Smooth muscle cell (in vitro differentiated cells): ENCODE measurements at regions not wholly inside any gene's neighbourhood (a gene's known extent, or its start where the extent isn't known, plus 50 kb on each side); places are given as distances from the start of the nearest gene placed in this dataset.

Experiments
- DNase-seq: peaks from one replicate; lab custom pipeline; 2025; ENCODE audit not compliant: unreplicated experiment; lab: John Stamatoyannopoulos, UW
- H2AFZ ChIP-seq: fragments of 200-600 bp; sonication (generic); 2 replicates; pipeline ENCODE4 v1.6.0; 2016; ENCODE audit warnings: antibody characterized with exemption, low read depth, mild to moderate bottlenecking
- H3F3A ChIP-seq: fragments of 200-600 bp; sonication (generic); 2 replicates; pipeline ENCODE4 v1.6.0; 2017; ENCODE audit warnings: antibody characterized with exemption, low read depth
- H3K27ac ChIP-seq: fragments of 200-600 bp; sonication (generic); 2 replicates; pipeline ENCODE4 v1.5.1; 2016; ENCODE audit warnings: low read depth, mild to moderate bottlenecking
- H3K27me3 ChIP-seq: fragments of 200-600 bp; sonication (generic); 2 replicates; pipeline ENCODE4 v1.6.1; 2016; ENCODE audit warnings: low read depth, mild to moderate bottlenecking
- H3K36me3 ChIP-seq: fragments of 200-600 bp; sonication (generic); 2 replicates; pipeline ENCODE4 v1.5.1; 2016; ENCODE audit warnings: low read depth
- H3K4me1 ChIP-seq: fragments of 200-600 bp; sonication (generic); 2 replicates; pipeline ENCODE4 v1.5.1; 2016; ENCODE audit warnings: low read depth
- H3K4me2 ChIP-seq: fragments of 200-600 bp; sonication (generic); 2 replicates; pipeline ENCODE4 v1.6.0; 2016; ENCODE audit warnings: mild to moderate bottlenecking
- H3K4me3 ChIP-seq: fragments of 200-600 bp; sonication (generic); 2 replicates; pipeline ENCODE4 v1.5.1; 2016; ENCODE audit warnings: mild to moderate bottlenecking
- H3K79me2 ChIP-seq: fragments of 200-600 bp; sonication (generic); 2 replicates; pipeline ENCODE4 v1.6.0; 2016; ENCODE audit warnings: low read depth, mild to moderate bottlenecking
- H3K9ac ChIP-seq: fragments of 200-600 bp; sonication (generic); 2 replicates; pipeline ENCODE4 v1.6.0; 2016; ENCODE audit warnings: low read depth
- H3K9me3 ChIP-seq: fragments of 200-600 bp; sonication (generic); replicated peaks from 2 replicates; pipeline ENCODE4 v1.5.1; 2016; ENCODE audit warnings: low read depth
- H4K20me1 ChIP-seq: fragments of 200-600 bp; sonication (generic); 2 replicates; pipeline ENCODE4 v1.6.0; 2016; ENCODE audit warnings: low read depth
- WGBS: methylation state at CpG from one replicate; pipeline ENCODE4 v1.1.7; 2016; ENCODE audit warnings: low lambda C conversion rate; 5-methylcytosine and 5-hydroxymethylcytosine counted together
- TF ChIP-seq, protein P1 (sequence below): fragments of 200-600 bp; sonication (generic); IDR thresholded peaks from 2 replicates; pipeline ENCODE4 v1.5.1; 2017; ENCODE audit warnings: borderline replicate concordance, mild to moderate bottlenecking, antibody characterized with exemption; ENCODE audit not compliant: insufficient read depth, poor library complexity, severe bottlenecking

DNA sequence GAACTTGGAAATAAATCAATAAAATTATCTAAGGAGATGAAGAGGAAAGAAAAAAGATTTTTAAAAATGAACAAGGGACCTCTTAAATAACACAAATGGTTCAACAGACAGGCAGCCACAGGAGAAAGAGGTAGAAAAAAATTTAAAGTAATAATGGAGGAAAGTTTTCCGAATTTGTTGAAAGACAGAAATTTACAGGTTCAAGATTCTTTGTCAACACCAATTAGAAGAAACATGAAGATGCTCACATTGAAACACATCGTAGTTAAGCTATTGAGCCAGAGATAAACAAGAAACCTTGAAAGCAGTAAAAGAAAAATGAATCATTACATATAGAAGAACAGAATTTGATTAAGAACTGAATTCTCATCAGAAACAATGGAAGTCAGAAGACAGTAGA lies 68.7 kb upstream of the OSMR start:
- Histone ChIP-seq H4K20me1 (no peaks in the 10 kb centered on the region), H3K9ac (no peak overlapping the region), H2AFZ (no peak overlapping the region), H3F3A (no peaks in the 10 kb centered on the region), H3K4me2 (no peak overlapping the region), H3K4me3 (no peak overlapping the region), H3K4me1 (peaks cover 3% of the 10 kb centered on the region), H3K79me2 (no peaks in the 10 kb centered on the region), H3K27me3 (no peaks in the 10 kb centered on the region), H3K27ac (no peak overlapping the region), H3K9me3 (no peaks in the 10 kb centered on the region), H3K36me3 (no peaks in the 10 kb centered on the region)
- TF ChIP-seq, protein P1, sequence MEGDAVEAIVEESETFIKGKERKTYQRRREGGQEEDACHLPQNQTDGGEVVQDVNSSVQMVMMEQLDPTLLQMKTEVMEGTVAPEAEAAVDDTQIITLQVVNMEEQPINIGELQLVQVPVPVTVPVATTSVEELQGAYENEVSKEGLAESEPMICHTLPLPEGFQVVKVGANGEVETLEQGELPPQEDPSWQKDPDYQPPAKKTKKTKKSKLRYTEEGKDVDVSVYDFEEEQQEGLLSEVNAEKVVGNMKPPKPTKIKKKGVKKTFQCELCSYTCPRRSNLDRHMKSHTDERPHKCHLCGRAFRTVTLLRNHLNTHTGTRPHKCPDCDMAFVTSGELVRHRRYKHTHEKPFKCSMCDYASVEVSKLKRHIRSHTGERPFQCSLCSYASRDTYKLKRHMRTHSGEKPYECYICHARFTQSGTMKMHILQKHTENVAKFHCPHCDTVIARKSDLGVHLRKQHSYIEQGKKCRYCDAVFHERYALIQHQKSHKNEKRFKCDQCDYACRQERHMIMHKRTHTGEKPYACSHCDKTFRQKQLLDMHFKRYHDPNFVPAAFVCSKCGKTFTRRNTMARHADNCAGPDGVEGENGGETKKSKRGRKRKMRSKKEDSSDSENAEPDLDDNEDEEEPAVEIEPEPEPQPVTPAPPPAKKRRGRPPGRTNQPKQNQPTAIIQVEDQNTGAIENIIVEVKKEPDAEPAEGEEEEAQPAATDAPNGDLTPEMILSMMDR: no peak
- 43% methylated on average over 2 of the region's 2 CpGs for WGBS
- no peak for DNase-seq

DNA sequence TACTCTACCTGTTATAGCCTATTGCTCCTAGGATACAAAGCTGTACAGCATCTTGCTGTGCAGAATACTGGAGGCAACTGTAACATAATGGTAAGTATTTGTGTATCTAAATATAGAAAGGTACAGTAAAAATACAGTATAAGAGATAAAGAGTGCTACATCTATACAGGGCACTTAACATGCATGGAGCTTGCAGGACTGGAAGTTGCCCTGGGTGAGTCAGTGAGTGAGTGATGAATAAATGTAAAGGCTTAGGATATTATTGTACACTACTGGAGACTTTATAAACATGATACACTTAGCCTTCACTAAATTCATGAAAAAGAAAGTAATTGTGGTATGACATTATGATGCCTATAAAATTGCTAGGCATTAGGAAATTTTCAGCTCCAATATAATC lies 65.5 kb upstream of the OSMR start:
- Histone ChIP-seq H3K4me3 (no peak overlapping the region), H3K4me1 (no peaks in the 10 kb centered on the region), H4K20me1 (no peaks in the 10 kb centered on the region), H3K4me2 (no peak overlapping the region), H3K36me3 (no peaks in the 10 kb centered on the region), H3K79me2 (no peaks in the 10 kb centered on the region), H3K27ac (no peak overlapping the region), H2AFZ (no peak overlapping the region), H3K9ac (no peak overlapping the region), H3F3A (no peaks in the 10 kb centered on the region), H3K27me3 (no peaks in the 10 kb centered on the region), H3K9me3 (no peaks in the 10 kb centered on the region)
- TF ChIP-seq, protein P1: no peak
- no peak for DNase-seq

DNA sequence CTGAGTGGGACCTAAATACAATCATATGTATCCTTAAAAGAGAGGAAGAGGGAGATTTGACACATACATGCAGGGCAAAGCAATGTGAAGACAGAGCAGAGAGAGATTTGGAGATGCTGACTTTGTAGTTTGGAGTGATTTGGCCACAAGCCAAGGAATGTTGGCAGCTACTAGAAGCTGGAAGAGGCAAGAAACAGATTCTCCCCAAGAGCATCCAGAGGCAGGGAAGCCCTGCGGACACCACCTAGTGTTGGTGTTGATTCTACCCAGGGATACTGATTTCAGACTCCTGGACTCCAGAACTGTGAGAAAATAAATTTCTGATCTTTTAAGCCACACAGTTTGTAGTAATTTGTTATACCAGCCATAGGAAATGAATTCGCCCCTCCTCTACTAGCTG lies 64.9 kb upstream of the OSMR start:
- no peaks in the 10 kb centered on the region for H3K9me3 ChIP-seq
- H3K4me3 ChIP-seq: no peak overlapping the region
- H3K4me1 ChIP-seq: no peaks in the 10 kb centered on the region
- no peak for DNase-seq
- H3K27me3 ChIP-seq: no peaks in the 10 kb centered on the region
- H3F3A ChIP-seq: no peaks in the 10 kb centered on the region
- no peak overlapping the region for H3K27ac ChIP-seq
- 96% methylated on average over 2 of the region's 2 CpGs for WGBS
- H2AFZ ChIP-seq: no peak overlapping the region
- TF ChIP-seq, protein P1: no peak
- H3K79me2 ChIP-seq: no peaks in the 10 kb centered on the region
- H3K9ac ChIP-seq: no peak overlapping the region
- H4K20me1 ChIP-seq: no peaks in the 10 kb centered on the region
- no peak overlapping the region for H3K4me2 ChIP-seq
- no peaks in the 10 kb centered on the region for H3K36me3 ChIP-seq

DNA sequence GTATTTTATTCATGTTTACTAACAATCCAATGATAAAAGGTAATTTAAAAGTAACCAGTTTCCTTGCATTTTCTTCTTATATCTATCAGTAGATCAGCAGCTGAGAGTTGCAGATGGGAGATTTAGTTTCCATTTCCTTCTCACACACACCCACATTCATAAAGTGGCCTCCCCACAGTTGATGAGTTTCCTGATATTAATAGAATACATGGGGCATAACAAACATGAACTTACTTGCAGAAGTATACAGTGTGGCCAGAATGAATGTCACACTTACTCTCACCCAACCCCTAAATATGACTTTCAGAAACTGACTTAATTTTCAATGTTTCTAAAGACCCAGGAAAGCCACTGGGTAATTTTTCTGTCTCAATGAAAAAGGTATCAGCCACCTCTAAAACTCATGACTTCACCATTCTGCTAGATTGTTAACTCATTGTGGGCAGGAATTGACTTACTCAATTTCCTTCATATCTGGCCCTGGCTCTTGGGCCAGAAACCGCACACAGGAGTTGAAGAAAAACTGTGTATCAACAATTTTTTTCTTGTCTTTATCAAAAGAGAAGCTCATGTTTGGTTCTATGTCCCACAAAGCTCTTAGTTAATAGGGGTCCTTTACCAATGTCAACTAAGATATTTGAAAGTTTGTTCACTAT lies 63.5 kb upstream of the OSMR start:
- Histone ChIP-seq H3K4me1 (no peaks in the 10 kb centered on the region), H3K9ac (no peak overlapping the region), H3K36me3 (no peaks in the 10 kb centered on the region), H3K4me3 (no peak overlapping the region), H3K79me2 (no peaks in the 10 kb centered on the region), H3K9me3 (no peaks in the 10 kb centered on the region), H2AFZ (no peak overlapping the region), H3K27me3 (no peaks in the 10 kb centered on the region), H3F3A (no peaks in the 10 kb centered on the region), H4K20me1 (no peaks in the 10 kb centered on the region), H3K27ac (peak overlapping the region; percentile 53), H3K4me2 (no peak overlapping the region)
- TF ChIP-seq, protein P1: no peak
- DNase-seq: no peak
- WGBS: 91% methylated on average over 1 of the region's 1 CpG
